WTC11 (cell line): ENCODE measurements at regions not wholly inside any gene's neighbourhood (a gene's known extent, or its start where the extent isn't known, plus 50 kb on each side); places are given as distances from the start of the nearest gene placed in this dataset.

Experiments
- ATAC-seq: fragments of 200-7000 bp; cut with Tn5 transposase; 2 replicates; pipeline ENCODE4 v1.10.0; 2021; ENCODE audit warnings: mild to moderate bottlenecking, moderate library complexity
- CTCF ChIA-PET: fragments of 300-600 bp; sonication (Branson Sonifier 250); formaldehyde crosslinking; loops from one replicate; lab custom pipeline; 2021; ENCODE audit warnings: antibody characterized with exemption; lab: Charles Lee
- POLR2A ChIA-PET: fragments of 350-600 bp; sonication (Branson Sonifier 250); formaldehyde crosslinking; loops from one replicate; lab custom pipeline; 2021; ENCODE audit warnings: antibody characterized with exemption; lab: Charles Lee
- DNase-seq: peaks from one replicate; pipeline ENCODE4 v3.0.0; 2021; ENCODE audit warnings: low spot score
- H3K27ac Mint-ChIP-seq: 2 replicates; pipeline ENCODE4 v1.8.0; 2021; ENCODE audit warnings: mixed read lengths
- H3K27me3 Mint-ChIP-seq: 2 replicates; pipeline ENCODE4 v1.8.0; 2021; ENCODE audit warnings: low read depth, mild to moderate bottlenecking, moderate library complexity, mixed read lengths
- H3K36me3 Mint-ChIP-seq: 2 replicates; pipeline ENCODE4 v1.8.0; 2021; ENCODE audit warnings: mixed read lengths
- H3K4me1 Mint-ChIP-seq: 2 replicates; pipeline ENCODE4 v1.8.0; 2022; ENCODE audit warnings: mixed read lengths
- H3K4me3 Mint-ChIP-seq: 2 replicates; pipeline ENCODE4 v1.8.0; 2021; ENCODE audit warnings: mild to moderate bottlenecking, moderate library complexity, mixed read lengths
- H3K9me3 Mint-ChIP-seq: 2 replicates; pipeline ENCODE4 v1.8.0; 2021; ENCODE audit warnings: mixed read lengths
- CREM ChIP-seq: sonication (generic); formaldehyde crosslinking; IDR thresholded peaks from 2 replicates; pipeline ENCODE4 v1.8.1; 2022; ENCODE audit warnings: mild to moderate bottlenecking, missing genetic modification reagents, moderate library complexity
- FOXJ3 ChIP-seq: sonication (generic); formaldehyde crosslinking; IDR thresholded peaks from 2 replicates; pipeline ENCODE4 v1.9.0; 2021; ENCODE audit warnings: missing genetic modification reagents, mild to moderate bottlenecking, borderline replicate concordance
- IRF2 ChIP-seq: sonication (generic); formaldehyde crosslinking; IDR thresholded peaks from 2 replicates; pipeline ENCODE4 v1.8.0; 2022; ENCODE audit warnings: low read depth, missing genetic modification reagents, borderline replicate concordance
- KAT7 ChIP-seq: sonication (generic); formaldehyde crosslinking; IDR thresholded peaks from 2 replicates; pipeline ENCODE4 v1.8.1; 2023; ENCODE audit warnings: missing genetic modification reagents, mild to moderate bottlenecking, borderline replicate concordance
- PRRX2 ChIP-seq: fragments of 250-450 bp; sonication (Bioruptor Pico); IDR thresholded peaks from 2 replicates; pipeline ENCODE4 v1.8.0; 2021; ENCODE audit warnings: mild to moderate bottlenecking
- SMAD4 ChIP-seq: sonication (generic); formaldehyde crosslinking; IDR thresholded peaks from 2 replicates; pipeline ENCODE4 v1.8.0; 2022; ENCODE audit warnings: mild to moderate bottlenecking, missing genetic modification reagents
- TP53 ChIP-seq: sonication (generic); formaldehyde crosslinking; IDR thresholded peaks from 2 replicates; pipeline ENCODE4 v1.8.1; 2023; ENCODE audit warnings: mild to moderate bottlenecking, missing genetic modification reagents
- ZNF232 ChIP-seq: sonication (generic); formaldehyde crosslinking; IDR thresholded peaks from 2 replicates; pipeline ENCODE4 v1.8.0; 2022; ENCODE audit warnings: mild to moderate bottlenecking, missing genetic modification reagents
- ZNF396 ChIP-seq: fragments of 250-450 bp; sonication (Bioruptor Pico); IDR thresholded peaks from 2 replicates; pipeline ENCODE4 v1.8.0; 2021; ENCODE audit warnings: mild to moderate bottlenecking, moderate library complexity, borderline replicate concordance
- ZNF671 ChIP-seq: fragments of 250-450 bp; sonication (Bioruptor Pico); IDR thresholded peaks from 2 replicates; pipeline ENCODE4 v1.8.0; 2021; ENCODE audit warnings: mild to moderate bottlenecking
- TF ChIP-seq, protein P1 (sequence below): sonication (generic); formaldehyde crosslinking; IDR thresholded peaks from 2 replicates; pipeline ENCODE4 v1.8.1; 2023; ENCODE audit warnings: mild to moderate bottlenecking, missing genetic modification reagents, borderline replicate concordance
- TF ChIP-seq, protein P2 (sequence below): fragments of 250-450 bp; sonication (Bioruptor Pico); IDR thresholded peaks from 2 replicates; pipeline ENCODE4 v2.1.2; 2022; ENCODE audit warnings: mild to moderate bottlenecking, moderate library complexity
- TF ChIP-seq, protein P3 (sequence below): sonication (generic); formaldehyde crosslinking; IDR thresholded peaks from 2 replicates; pipeline ENCODE4 v1.8.0; 2022; ENCODE audit warnings: mild to moderate bottlenecking, missing genetic modification reagents
- TF ChIP-seq, protein P4 (sequence below): fragments of 250-450 bp; sonication (Bioruptor Pico); conservative IDR thresholded peaks from 2 replicates; pipeline ENCODE4 v1.9.0; 2021; ENCODE audit warnings: mild to moderate bottlenecking
- TF ChIP-seq, protein P5 (sequence below): sonication (generic); formaldehyde crosslinking; IDR thresholded peaks from 2 replicates; pipeline ENCODE4 v1.8.1; 2022; ENCODE audit warnings: low read depth, missing genetic modification reagents, borderline replicate concordance
- TF ChIP-seq, protein P6 (sequence below): fragments of 250-450 bp; sonication (Bioruptor Pico); IDR thresholded peaks from 2 replicates; pipeline ENCODE4 v1.9.0; 2021; ENCODE audit warnings: moderate library complexity, mild to moderate bottlenecking, inconsistent platforms, borderline replicate concordance
- TF ChIP-seq, protein P7 (sequence below): sonication (generic); formaldehyde crosslinking; conservative IDR thresholded peaks from 2 replicates; pipeline ENCODE4 v1.8.1; 2022; ENCODE audit warnings: mild to moderate bottlenecking, missing genetic modification reagents
- TF ChIP-seq, protein P8 (sequence below): sonication (generic); formaldehyde crosslinking; IDR thresholded peaks from 2 replicates; pipeline ENCODE4 v1.8.1; 2022; ENCODE audit warnings: mild to moderate bottlenecking, moderate library complexity, missing genetic modification reagents
- TF ChIP-seq, protein P9 (sequence below): sonication (generic); formaldehyde crosslinking; IDR thresholded peaks from 2 replicates; pipeline ENCODE4 v1.8.1; 2023; ENCODE audit warnings: mild to moderate bottlenecking, moderate library complexity, missing genetic modification reagents

DNA sequence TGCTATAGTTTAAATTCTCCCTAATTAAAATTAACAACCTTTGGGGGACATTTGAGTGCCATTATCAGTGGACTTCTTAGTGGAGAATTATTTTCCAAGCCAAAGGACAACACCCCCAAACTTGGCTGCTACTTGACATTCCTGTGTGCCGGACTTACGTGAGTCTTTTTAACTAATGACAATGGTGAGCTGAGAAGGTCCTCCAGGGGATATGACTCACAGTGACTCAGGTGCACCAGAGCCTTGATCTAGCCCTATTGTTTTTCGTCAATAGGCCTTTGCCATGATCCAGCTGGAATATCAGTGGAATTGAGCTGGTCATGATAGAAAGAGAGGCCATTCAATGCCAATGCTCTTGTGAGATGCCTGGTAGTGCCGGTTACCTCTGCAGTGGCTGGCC, 118.1 kb upstream of the CXCR4 start:
- no peaks in the 10 kb centered on the region for H3K27me3 Mint-ChIP-seq
- H3K4me3 Mint-ChIP-seq, result no peak overlapping the region
- CTCF ChIA-PET, result no interaction called here
- TF ChIP-seq ZNF396 (CRISPR knock-in tag) (no peak), KAT7 (CRISPR knock-in tag) (no peak), TP53 (no peak), FOXJ3 (CRISPR knock-in tag) (no peak), IRF2 (CRISPR knock-in tag) (no peak), PRRX2 (CRISPR knock-in tag) (no peak), ZNF671 (CRISPR knock-in tag) (no peak), ZNF232 (CRISPR knock-in tag) (no peak)
- TF ChIP-seq, protein P1, sequence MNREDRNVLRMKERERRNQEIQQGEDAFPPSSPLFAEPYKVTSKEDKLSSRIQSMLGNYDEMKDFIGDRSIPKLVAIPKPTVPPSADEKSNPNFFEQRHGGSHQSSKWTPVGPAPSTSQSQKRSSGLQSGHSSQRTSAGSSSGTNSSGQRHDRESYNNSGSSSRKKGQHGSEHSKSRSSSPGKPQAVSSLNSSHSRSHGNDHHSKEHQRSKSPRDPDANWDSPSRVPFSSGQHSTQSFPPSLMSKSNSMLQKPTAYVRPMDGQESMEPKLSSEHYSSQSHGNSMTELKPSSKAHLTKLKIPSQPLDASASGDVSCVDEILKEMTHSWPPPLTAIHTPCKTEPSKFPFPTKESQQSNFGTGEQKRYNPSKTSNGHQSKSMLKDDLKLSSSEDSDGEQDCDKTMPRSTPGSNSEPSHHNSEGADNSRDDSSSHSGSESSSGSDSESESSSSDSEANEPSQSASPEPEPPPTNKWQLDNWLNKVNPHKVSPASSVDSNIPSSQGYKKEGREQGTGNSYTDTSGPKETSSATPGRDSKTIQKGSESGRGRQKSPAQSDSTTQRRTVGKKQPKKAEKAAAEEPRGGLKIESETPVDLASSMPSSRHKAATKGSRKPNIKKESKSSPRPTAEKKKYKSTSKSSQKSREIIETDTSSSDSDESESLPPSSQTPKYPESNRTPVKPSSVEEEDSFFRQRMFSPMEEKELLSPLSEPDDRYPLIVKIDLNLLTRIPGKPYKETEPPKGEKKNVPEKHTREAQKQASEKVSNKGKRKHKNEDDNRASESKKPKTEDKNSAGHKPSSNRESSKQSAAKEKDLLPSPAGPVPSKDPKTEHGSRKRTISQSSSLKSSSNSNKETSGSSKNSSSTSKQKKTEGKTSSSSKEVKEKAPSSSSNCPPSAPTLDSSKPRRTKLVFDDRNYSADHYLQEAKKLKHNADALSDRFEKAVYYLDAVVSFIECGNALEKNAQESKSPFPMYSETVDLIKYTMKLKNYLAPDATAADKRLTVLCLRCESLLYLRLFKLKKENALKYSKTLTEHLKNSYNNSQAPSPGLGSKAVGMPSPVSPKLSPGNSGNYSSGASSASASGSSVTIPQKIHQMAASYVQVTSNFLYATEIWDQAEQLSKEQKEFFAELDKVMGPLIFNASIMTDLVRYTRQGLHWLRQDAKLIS (CRISPR knock-in tag), result no peak
- TF ChIP-seq, protein P2, sequence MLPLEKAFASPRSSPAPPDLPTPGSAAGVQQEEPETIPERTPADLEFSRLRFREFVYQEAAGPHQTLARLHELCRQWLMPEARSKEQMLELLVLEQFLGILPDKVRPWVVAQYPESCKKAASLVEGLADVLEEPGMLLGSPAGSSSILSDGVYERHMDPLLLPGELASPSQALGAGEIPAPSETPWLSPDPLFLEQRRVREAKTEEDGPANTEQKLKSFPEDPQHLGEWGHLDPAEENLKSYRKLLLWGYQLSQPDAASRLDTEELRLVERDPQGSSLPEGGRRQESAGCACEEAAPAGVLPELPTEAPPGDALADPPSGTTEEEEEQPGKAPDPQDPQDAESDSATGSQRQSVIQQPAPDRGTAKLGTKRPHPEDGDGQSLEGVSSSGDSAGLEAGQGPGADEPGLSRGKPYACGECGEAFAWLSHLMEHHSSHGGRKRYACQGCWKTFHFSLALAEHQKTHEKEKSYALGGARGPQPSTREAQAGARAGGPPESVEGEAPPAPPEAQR, result no peak
- TF ChIP-seq, protein P3, sequence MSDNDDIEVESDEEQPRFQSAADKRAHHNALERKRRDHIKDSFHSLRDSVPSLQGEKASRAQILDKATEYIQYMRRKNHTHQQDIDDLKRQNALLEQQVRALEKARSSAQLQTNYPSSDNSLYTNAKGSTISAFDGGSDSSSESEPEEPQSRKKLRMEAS (CRISPR knock-in tag), result no peak
- TF ChIP-seq, protein P4, sequence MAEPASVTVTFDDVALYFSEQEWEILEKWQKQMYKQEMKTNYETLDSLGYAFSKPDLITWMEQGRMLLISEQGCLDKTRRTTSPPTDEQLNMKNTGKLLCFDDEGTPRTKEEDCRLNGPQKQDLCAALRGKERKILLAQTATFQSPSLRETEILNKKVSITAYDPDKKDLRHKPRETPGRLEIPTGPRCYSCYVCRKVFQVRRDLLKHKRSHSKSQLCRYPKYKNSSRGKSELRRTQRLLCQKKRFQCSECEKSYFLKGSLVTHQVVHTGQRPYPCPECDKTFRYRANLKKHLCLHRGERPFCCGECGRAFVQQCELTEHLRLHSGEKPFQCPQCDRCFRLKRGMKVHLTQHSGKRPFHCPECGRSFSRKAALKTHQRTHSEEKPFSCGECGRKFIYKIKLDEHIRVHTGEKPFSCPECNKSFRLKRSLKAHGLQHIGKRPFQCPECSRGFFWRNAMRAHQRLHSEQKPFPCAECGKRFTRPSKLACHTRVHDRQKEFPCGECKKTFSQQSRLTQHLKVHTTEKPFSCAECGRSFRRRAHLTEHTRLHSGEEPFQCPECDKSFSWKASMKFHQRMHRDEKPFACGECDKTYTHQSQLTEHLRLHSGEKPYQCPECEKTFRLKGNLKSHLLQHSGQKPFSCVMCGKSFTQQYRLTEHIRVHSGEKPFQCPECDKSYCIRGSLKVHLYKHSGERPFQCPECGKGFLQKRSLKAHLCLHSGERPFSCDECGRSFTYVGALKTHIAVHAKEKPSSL (CRISPR knock-in tag), result no peak
- TF ChIP-seq, protein P5, sequence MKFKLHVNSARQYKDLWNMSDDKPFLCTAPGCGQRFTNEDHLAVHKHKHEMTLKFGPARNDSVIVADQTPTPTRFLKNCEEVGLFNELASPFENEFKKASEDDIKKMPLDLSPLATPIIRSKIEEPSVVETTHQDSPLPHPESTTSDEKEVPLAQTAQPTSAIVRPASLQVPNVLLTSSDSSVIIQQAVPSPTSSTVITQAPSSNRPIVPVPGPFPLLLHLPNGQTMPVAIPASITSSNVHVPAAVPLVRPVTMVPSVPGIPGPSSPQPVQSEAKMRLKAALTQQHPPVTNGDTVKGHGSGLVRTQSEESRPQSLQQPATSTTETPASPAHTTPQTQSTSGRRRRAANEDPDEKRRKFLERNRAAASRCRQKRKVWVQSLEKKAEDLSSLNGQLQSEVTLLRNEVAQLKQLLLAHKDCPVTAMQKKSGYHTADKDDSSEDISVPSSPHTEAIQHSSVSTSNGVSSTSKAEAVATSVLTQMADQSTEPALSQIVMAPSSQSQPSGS (CRISPR knock-in tag), result no peak
- TF ChIP-seq, protein P6, sequence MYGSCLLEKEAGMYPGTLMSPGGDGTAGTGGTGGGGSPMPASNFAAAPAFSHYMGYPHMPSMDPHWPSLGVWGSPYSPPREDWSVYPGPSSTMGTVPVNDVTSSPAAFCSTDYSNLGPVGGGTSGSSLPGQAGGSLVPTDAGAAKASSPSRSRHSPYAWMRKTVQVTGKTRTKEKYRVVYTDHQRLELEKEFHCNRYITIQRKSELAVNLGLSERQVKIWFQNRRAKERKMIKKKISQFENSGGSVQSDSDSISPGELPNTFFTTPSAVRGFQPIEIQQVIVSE, result no peak
- TF ChIP-seq, all 79 proteins: peak for 0
- Mint-ChIP-seq H3K9me3 (no peaks in the 10 kb centered on the region), H3K27ac (no peak overlapping the region), H3K4me1 (peaks cover 6% of the 10 kb centered on the region), H3K36me3 (no peaks in the 10 kb centered on the region)
- POLR2A ChIA-PET, result no interaction called here
- no peak for ATAC-seq
- no peak for DNase-seq

DNA sequence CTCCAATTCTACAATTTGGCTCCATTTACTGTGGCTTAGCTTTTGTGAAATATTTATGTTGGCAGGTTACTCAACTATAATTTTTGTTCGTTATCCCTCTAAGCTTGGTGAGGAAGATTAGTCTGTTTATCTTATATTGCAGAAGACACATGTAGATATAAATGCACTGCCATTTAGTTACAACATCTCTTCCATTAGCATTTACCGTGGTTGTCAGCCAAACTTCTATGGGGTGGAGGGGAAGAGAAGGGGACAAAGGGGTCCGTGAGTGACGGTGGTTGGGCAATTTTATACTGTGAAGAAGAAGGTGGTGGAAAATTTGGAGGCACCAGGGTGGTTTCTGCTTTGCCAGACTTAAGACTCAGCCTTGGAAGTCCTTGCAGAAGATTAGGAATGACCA, 117.6 kb upstream of the CXCR4 start:
- ChIA-PET CTCF (no interaction called here), POLR2A (no interaction called here)
- Mint-ChIP-seq H3K36me3 (no peaks in the 10 kb centered on the region), H3K9me3 (no peaks in the 10 kb centered on the region), H3K27me3 (no peaks in the 10 kb centered on the region), H3K4me1 (peaks cover 6% of the 10 kb centered on the region), H3K4me3 (no peak overlapping the region), H3K27ac (no peak overlapping the region)
- no peak for ATAC-seq
- DNase-seq, result no peak
- TF ChIP-seq, protein P7, sequence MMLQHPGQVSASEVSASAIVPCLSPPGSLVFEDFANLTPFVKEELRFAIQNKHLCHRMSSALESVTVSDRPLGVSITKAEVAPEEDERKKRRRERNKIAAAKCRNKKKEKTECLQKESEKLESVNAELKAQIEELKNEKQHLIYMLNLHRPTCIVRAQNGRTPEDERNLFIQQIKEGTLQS (CRISPR knock-in tag), result no peak
- TF ChIP-seq SMAD4 (no peak), ZNF396 (CRISPR knock-in tag) (no peak), PRRX2 (CRISPR knock-in tag) (no peak), CREM (CRISPR knock-in tag) (no peak)
- TF ChIP-seq, protein P8, sequence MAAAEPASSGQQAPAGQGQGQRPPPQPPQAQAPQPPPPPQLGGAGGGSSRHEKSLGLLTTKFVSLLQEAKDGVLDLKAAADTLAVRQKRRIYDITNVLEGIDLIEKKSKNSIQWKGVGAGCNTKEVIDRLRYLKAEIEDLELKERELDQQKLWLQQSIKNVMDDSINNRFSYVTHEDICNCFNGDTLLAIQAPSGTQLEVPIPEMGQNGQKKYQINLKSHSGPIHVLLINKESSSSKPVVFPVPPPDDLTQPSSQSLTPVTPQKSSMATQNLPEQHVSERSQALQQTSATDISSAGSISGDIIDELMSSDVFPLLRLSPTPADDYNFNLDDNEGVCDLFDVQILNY, result no peak
- TF ChIP-seq, protein P9, sequence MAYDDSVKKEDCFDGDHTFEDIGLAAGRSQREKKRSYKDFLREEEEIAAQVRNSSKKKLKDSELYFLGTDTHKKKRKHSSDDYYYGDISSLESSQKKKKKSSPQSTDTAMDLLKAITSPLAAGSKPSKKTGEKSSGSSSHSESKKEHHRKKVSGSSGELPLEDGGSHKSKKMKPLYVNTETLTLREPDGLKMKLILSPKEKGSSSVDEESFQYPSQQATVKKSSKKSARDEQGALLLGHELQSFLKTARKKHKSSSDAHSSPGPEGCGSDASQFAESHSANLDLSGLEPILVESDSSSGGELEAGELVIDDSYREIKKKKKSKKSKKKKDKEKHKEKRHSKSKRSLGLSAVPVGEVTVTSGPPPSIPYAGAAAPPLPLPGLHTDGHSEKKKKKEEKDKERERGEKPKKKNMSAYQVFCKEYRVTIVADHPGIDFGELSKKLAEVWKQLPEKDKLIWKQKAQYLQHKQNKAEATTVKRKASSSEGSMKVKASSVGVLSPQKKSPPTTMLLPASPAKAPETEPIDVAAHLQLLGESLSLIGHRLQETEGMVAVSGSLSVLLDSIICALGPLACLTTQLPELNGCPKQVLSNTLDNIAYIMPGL (CRISPR knock-in tag), result no peak
